Osteocyte (in vitro differentiated cells): ENCODE measurements at regions not wholly inside any gene's neighbourhood (a gene's known extent, or its start where the extent isn't known, plus 50 kb on each side); places are given as distances from the start of the nearest gene placed in this dataset.

Source experiments
- DNase-seq: peaks from one replicate; pipeline ENCODE4 v3.0.0; 2021; ENCODE audit warnings: mixed read lengths; ENCODE audit not compliant: unreplicated experiment; ENCODE audit errors: extremely low spot score
- H3K27ac Mint-ChIP-seq: one replicate; pipeline ENCODE4 v1.8.0; 2021; ENCODE audit warnings: mild to moderate bottlenecking, mixed read lengths; ENCODE audit not compliant: unreplicated experiment
- H3K27me3 Mint-ChIP-seq: one replicate; pipeline ENCODE4 v1.8.0; 2021; ENCODE audit warnings: mixed read lengths; ENCODE audit not compliant: unreplicated experiment
- H3K36me3 Mint-ChIP-seq: one replicate; pipeline ENCODE4 v1.8.0; 2021; ENCODE audit warnings: mixed read lengths; ENCODE audit not compliant: unreplicated experiment
- H3K4me1 Mint-ChIP-seq: one replicate; pipeline ENCODE4 v1.8.0; 2021; ENCODE audit warnings: mixed read lengths; ENCODE audit not compliant: unreplicated experiment
- H3K4me3 Mint-ChIP-seq: one replicate; pipeline ENCODE4 v1.8.0; 2021; ENCODE audit warnings: mild to moderate bottlenecking, moderate library complexity, mixed read lengths; ENCODE audit not compliant: unreplicated experiment
- H3K9me3 Mint-ChIP-seq: one replicate; pipeline ENCODE4 v1.8.0; 2021; ENCODE audit warnings: mixed read lengths; ENCODE audit not compliant: unreplicated experiment
- TF ChIP-seq, protein P1 (sequence below): fragments of 200-600 bp; sonication (generic); IDR thresholded peaks from 2 replicates; pipeline ENCODE4 v1.5.0; 2021; ENCODE audit warnings: antibody characterized with exemption, mild to moderate bottlenecking, moderate library complexity

DNA sequence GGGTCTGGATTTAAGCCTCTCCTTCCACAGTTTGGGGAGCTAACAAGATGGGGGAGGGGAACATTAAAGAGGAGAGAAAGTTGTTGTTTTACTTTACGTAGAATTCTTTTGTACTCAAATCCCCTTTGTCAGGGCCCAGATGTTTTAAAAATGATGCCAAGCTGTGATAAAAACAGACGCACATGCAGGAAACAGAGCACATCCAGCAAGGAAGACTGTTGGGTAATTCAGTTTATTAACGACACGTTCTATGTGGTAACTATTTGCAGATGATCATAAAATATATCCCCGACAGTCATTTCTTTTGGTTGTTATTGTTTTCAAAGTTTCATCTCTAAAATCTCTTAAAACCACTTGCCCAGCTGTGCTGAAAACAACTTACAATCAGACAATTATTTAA is 307.0 kb upstream of the PRDM1 start:
- peaks cover 20% of the 10 kb centered on the region for H3K9me3 Mint-ChIP-seq
- peaks cover 3% of the 10 kb centered on the region for H3K27me3 Mint-ChIP-seq
- no peak for DNase-seq
- H3K36me3 Mint-ChIP-seq, result peaks cover 3% of the 10 kb centered on the region
- H3K27ac Mint-ChIP-seq, result no peak overlapping the region
- H3K4me3 Mint-ChIP-seq, result no peak overlapping the region
- TF ChIP-seq, protein P1, sequence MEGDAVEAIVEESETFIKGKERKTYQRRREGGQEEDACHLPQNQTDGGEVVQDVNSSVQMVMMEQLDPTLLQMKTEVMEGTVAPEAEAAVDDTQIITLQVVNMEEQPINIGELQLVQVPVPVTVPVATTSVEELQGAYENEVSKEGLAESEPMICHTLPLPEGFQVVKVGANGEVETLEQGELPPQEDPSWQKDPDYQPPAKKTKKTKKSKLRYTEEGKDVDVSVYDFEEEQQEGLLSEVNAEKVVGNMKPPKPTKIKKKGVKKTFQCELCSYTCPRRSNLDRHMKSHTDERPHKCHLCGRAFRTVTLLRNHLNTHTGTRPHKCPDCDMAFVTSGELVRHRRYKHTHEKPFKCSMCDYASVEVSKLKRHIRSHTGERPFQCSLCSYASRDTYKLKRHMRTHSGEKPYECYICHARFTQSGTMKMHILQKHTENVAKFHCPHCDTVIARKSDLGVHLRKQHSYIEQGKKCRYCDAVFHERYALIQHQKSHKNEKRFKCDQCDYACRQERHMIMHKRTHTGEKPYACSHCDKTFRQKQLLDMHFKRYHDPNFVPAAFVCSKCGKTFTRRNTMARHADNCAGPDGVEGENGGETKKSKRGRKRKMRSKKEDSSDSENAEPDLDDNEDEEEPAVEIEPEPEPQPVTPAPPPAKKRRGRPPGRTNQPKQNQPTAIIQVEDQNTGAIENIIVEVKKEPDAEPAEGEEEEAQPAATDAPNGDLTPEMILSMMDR, result no peak
- no peaks in the 10 kb centered on the region for H3K4me1 Mint-ChIP-seq

DNA sequence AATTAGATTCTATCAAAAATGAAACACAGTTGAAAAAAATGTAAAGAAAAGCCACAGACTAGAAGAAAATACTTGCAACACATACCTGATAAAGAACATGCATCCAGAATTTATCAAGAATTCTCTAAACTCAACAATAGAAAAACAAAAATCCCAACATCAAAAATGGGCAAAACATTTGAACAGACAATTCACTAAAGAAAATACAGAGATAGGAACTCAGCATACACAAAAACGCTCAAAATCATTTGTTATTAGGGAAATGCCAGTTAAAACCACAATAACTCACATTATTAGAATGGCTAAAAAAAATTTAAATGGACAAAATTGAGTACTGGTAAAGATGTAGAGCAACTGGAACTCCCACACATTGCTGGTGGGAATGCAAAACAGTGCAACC is 311.0 kb upstream of the PRDM1 start:
- H3K4me3 Mint-ChIP-seq, result no peak overlapping the region
- no peak overlapping the region for H3K27ac Mint-ChIP-seq
- H3K27me3 Mint-ChIP-seq, result no peaks in the 10 kb centered on the region
- peaks cover 20% of the 10 kb centered on the region for H3K9me3 Mint-ChIP-seq
- TF ChIP-seq, protein P1, result no peak
- no peak for DNase-seq
- no peaks in the 10 kb centered on the region for H3K4me1 Mint-ChIP-seq
- peaks cover 3% of the 10 kb centered on the region for H3K36me3 Mint-ChIP-seq

DNA sequence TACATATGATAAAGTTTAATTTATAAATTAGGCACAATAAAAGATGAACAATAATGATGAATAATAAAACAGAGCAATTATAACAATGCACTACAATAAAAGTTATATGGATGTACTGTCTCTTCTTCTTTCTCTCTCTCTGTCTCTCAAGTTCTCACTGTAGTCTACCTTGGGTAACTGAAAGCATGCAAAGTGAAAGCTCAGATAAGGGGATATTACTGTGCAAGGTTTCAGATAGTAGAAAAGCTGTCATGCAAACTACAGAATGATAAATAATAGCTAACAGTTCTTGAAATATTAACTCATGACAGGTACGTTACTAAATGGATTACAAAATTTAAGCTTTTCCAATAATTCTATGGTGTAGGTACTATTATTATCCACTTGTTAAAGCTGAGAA is 311.9 kb upstream of the PRDM1 start:
- DNase-seq, result no peak
- no peak overlapping the region for H3K4me3 Mint-ChIP-seq
- TF ChIP-seq, protein P1, result no peak
- no peaks in the 10 kb centered on the region for H3K27me3 Mint-ChIP-seq
- H3K4me1 Mint-ChIP-seq, result no peaks in the 10 kb centered on the region
- no peak overlapping the region for H3K27ac Mint-ChIP-seq
- H3K36me3 Mint-ChIP-seq, result peaks cover 3% of the 10 kb centered on the region
- H3K9me3 Mint-ChIP-seq, result peaks cover 20% of the 10 kb centered on the region

DNA sequence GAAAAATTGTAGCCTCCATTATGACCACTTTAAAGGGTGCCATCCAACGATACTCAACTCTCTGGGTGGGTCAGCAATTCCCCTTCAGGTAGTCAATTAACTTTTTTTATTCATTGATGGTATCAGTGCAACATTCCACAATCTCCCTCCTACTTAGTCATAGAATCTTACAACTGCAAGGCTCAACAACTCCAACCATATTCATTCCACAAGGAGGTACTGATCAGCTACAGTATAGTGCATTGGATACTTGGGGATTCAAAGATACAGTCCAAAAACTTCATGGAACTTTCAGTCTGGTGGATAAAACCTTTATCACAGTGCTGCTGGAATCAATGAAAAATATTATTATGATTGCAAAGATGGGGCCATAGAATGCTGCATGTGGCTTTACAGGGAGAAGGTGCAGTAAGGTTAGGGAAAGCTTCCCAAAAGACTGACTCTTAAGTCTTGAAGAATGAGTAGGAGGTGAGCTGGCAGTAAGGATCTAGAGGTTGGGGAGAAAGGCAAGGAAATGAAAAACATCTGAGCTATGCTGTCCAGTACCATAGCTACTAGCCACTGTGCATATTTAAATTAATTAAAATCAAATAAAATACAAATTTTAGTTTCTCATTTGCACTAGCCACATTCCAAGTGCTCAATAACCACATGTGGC is 314.7 kb upstream of the PRDM1 start:
- Mint-ChIP-seq H3K4me3 (no peak overlapping the region), H3K9me3 (peaks cover 17% of the 10 kb centered on the region), H3K27ac (no peak overlapping the region), H3K27me3 (no peaks in the 10 kb centered on the region), H3K4me1 (no peaks in the 10 kb centered on the region), H3K36me3 (peaks cover 3% of the 10 kb centered on the region)
- DNase-seq, result no peak
- TF ChIP-seq, protein P1, result no peak

DNA sequence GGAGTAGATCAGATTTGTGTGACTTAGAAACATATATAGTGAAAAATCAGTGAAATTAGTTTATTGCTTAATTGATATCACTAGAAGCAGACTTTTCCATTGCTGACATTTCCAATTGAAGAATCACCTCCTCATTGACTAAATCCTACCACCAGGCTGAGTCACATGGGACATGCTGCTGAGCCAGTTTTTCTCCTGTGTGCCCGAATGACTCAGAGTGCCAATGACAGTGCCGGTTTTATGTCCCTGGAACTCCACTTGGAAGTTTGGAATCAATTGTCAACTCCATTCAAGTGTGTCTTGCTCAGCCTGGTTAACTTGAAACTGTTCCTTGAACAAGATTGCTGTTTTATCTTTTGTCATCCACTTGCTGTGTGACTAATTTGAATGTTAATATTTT is 316.1 kb upstream of the PRDM1 start:
- TF ChIP-seq, protein P1, result no peak
- no peak overlapping the region for H3K4me3 Mint-ChIP-seq
- DNase-seq, result no peak
- no peak overlapping the region for H3K27ac Mint-ChIP-seq
- no peaks in the 10 kb centered on the region for H3K36me3 Mint-ChIP-seq
- peaks cover 2% of the 10 kb centered on the region for H3K27me3 Mint-ChIP-seq
- H3K9me3 Mint-ChIP-seq, result peaks cover 8% of the 10 kb centered on the region
- H3K4me1 Mint-ChIP-seq, result no peaks in the 10 kb centered on the region
